Activated T-helper 1 cell treated with anti-CD3 and anti-CD28 coated beads, Interleukin-2, amount 50 U/mL, for 16 hours (primary cell): ENCODE measurements at regions not wholly inside any gene's neighbourhood (a gene's known extent, or its start where the extent isn't known, plus 50 kb on each side); places are given as distances from the start of the nearest gene placed in this dataset.
"Not testable (repeated sequence)": the region's sequence is repeated elsewhere in the genome, so short reads cannot be mapped to it uniquely, and the experiment has no call there.

ENCODE experiments used
- DNase-seq, 2 donors: peaks; one replicate each; pipeline ENCODE4 v3.0.0-alpha.2; 2020; ENCODE audit warnings: low read depth in 1 of 2, low spot score in 1 of 2

- DNase-seq, result no peak
These were observed 996.0 kb upstream of the CITED2 start for GRCh38 chr6:140370441-140370840.

GRCh38 chr6:140366991-140367390, 992.5 kb upstream of the CITED2 start:
- DNase-seq, result no peak

GRCh38 chr6:140364916-140365315, 990.5 kb upstream of the CITED2 start:
- DNase-seq, result no peak

GRCh38 chr6:140360651-140361050, 986.2 kb upstream of the CITED2 start:
- no peak for DNase-seq

- DNase-seq, result no peak
These were observed 981.0 kb upstream of the CITED2 start for GRCh38 chr6:140355476-140355875.

GRCh38 chr6:140354296-140354695, 979.8 kb upstream of the CITED2 start:
- DNase-seq, result no peak

- no peak for DNase-seq
These were observed 979.1 kb upstream of the CITED2 start for GRCh38 chr6:140353536-140353935.

GRCh38 chr6:140346428-140346827, 972.0 kb upstream of the CITED2 start:
- DNase-seq, result no peak

GRCh38 chr6:140345935-140346334, 971.5 kb upstream of the CITED2 start:
- DNase-seq, result no peak

- no peak for DNase-seq
These were observed 969.9 kb upstream of the CITED2 start for GRCh38 chr6:140344142-140344913.

- no peak for DNase-seq
These were observed 968.7 kb upstream of the CITED2 start for GRCh38 chr6:140343128-140343527.

GRCh38 chr6:140341272-140341671, 966.8 kb upstream of the CITED2 start:
- no peak for DNase-seq

- no peak for DNase-seq
These were observed 966.3 kb upstream of the CITED2 start for GRCh38 chr6:140340795-140341194.

GRCh38 chr6:140339084-140339483, 964.6 kb upstream of the CITED2 start:
- not testable (repeated sequence) for DNase-seq

- no peak for DNase-seq
These were observed 947.4 kb upstream of the CITED2 start for GRCh38 chr6:140321891-140322290.

GRCh38 chr6:140320081-140321080, 945.9 kb upstream of the CITED2 start:
- no peak for DNase-seq

GRCh38 chr6:140319209-140319608, 944.8 kb upstream of the CITED2 start:
- DNase-seq, result no peak

- DNase-seq, result no peak
These were observed 944.0 kb upstream of the CITED2 start for GRCh38 chr6:140318408-140318807.

GRCh38 chr6:140317950-140318349, 943.5 kb upstream of the CITED2 start:
- DNase-seq, result no peak

GRCh38 chr6:140316966-140317365, 942.5 kb upstream of the CITED2 start:
- DNase-seq, result no peak

GRCh38 chr6:140314682-140315081, 940.2 kb upstream of the CITED2 start:
- DNase-seq, result no peak

GRCh38 chr6:140311146-140311545, 936.7 kb upstream of the CITED2 start:
- DNase-seq, result no peak
